ENCODE measurements at regions not wholly inside any gene's neighbourhood (a gene's known extent, or its start where the extent isn't known, plus 50 kb on each side); places are given as distances from the start of the nearest gene placed in this dataset.

DNA sequence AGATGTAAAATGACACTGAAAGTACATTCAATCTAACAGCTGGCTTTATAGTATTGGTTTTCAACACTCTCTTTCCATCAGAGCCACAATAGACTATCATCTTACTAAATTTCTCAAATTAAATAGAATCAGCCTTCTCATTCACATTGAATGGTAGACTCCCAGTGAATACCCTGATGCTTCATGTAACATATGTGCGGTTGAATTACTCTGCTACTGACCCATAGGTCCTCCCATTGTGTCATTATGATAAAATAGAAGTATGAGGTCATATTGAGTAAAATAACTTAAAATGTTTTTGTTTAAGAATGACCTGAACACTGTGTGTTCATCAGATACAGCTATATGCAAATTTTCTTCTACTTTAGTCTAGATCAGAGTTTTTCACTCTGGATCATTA lies 75.9 kb upstream of the ADAMTSL1 start:
- in situ Hi-C loops (cut with MboI) (no loop called here), intact Hi-C loops (cut with micrococcal nuclease) (no loop called here)
- Histone ChIP-seq H3K4me2 (ENCODE audit: insufficient read depth, low read length) (no peak overlapping the region), H3K27me3 (ENCODE audit: control insufficient read depth in 2 of 2, insufficient read depth in 2 of 2, low read length in 2 of 2) (no peaks in the 10 kb centered on the region), H3K4me1 (replicated peaks in 1 of 2; ENCODE audit: control insufficient read depth in 2 of 2, insufficient read depth in 2 of 2, low read length in 2 of 2) (no peaks in the 10 kb centered on the region), H2AFZ (ENCODE audit: low read depth, low read length) (no peak overlapping the region), H3K79me2 (ENCODE audit: control insufficient read depth, insufficient read depth, low read length) (no peaks in the 10 kb centered on the region), H3K9ac (ENCODE audit: insufficient read depth in 1 of 2, low read depth in 2 of 2, low read length in 2 of 2) (no peak overlapping the region), H3K9me3 (replicated peaks; ENCODE audit: control insufficient read depth, insufficient read depth, low read depth, low read length) (no peaks in the 10 kb centered on the region), H4K20me1 (replicated peaks; ENCODE audit: control insufficient read depth, insufficient read depth, low read length) (no peaks in the 10 kb centered on the region), H3K4me3 (no peak overlapping the region), H3K9me1 (ENCODE audit: control insufficient read depth, insufficient read depth, low read length) (no peaks in the 10 kb centered on the region), H3K36me3 (ENCODE audit: control insufficient read depth, insufficient read depth, low read length) (no peaks in the 10 kb centered on the region), H3K27ac (ENCODE audit: extremely low read depth, low read depth, low read length) (no peak overlapping the region)
- DNase-seq (ENCODE audit: extremely low read depth in 1 of 4, low spot score in 3 of 4) (no peak), ATAC-seq (no peak), FAIRE-seq (no peak)
- WGBS (ENCODE audit: insufficient coverage, low coverage, missing lambda C conversion rate) = 0% methylated on average over 1 of the region's 1 CpG
- no TSS peak for BruUV-seq (replicated peaks)
- TF ChIP-seq ATF7 (IDR thresholded peaks at IDR 0.05) (no peak), ZSCAN32 (CRISPR knock-in tag; IDR thresholded peaks at IDR 0.05) (no peak)
- TF ChIP-seq, protein P1, sequence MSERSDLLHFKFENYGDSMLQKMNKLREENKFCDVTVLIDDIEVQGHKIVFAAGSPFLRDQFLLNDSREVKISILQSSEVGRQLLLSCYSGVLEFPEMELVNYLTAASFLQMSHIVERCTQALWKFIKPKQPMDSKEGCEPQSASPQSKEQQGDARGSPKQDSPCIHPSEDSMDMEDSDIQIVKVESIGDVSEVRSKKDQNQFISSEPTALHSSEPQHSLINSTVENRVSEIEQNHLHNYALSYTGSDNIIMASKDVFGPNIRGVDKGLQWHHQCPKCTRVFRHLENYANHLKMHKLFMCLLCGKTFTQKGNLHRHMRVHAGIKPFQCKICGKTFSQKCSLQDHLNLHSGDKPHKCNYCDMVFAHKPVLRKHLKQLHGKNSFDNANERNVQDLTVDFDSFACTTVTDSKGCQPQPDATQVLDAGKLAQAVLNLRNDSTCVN (CRISPR knock-in tag; IDR thresholded peaks at IDR 0.05) = no peak
- TF ChIP-seq, protein P2, sequence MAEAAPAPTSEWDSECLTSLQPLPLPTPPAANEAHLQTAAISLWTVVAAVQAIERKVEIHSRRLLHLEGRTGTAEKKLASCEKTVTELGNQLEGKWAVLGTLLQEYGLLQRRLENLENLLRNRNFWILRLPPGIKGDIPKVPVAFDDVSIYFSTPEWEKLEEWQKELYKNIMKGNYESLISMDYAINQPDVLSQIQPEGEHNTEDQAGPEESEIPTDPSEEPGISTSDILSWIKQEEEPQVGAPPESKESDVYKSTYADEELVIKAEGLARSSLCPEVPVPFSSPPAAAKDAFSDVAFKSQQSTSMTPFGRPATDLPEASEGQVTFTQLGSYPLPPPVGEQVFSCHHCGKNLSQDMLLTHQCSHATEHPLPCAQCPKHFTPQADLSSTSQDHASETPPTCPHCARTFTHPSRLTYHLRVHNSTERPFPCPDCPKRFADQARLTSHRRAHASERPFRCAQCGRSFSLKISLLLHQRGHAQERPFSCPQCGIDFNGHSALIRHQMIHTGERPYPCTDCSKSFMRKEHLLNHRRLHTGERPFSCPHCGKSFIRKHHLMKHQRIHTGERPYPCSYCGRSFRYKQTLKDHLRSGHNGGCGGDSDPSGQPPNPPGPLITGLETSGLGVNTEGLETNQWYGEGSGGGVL (CRISPR knock-in tag; IDR thresholded peaks at IDR 0.05) = no peak
- CTCF ChIA-PET (ENCODE audit: low intra/inter-chr PET ratio) = no interaction called here
- POLR2A ChIA-PET = no interaction called here

Measured in K562 (cell line).